Kidney (tissue), 13 donors: ENCODE measurements at regions not wholly inside any gene's neighbourhood (a gene's known extent, or its start where the extent isn't known, plus 50 kb on each side); places are given as distances from the start of the nearest gene placed in this dataset.

Source experiments
- DNase-seq, 5 donors: peaks; one replicate each; pipeline ENCODE4 v3.0.0-alpha.2; 2013 to 2020
- FAIRE-seq: peaks from 2 replicates; lab custom pipeline; 2012; peaks lifted over from hg19 to GRCh38; lab: Jason Lieb, UNC
- H3K27ac ChIP-seq, 2 donors: one replicate each; pipeline ENCODE4 v1.7.0; 2013; ENCODE audit warnings: low read depth in 2 of 2, low read length in 2 of 2, inconsistent platforms in 1 of 2
- H3K27me3 ChIP-seq: one replicate; pipeline ENCODE4 v1.7.1; 2013; ENCODE audit warnings: low read length, inconsistent platforms; ENCODE audit not compliant: control insufficient read depth, insufficient read depth
- H3K36me3 ChIP-seq, 3 donors: one replicate each; pipeline versions ENCODE4 v1.7.0 to v1.7.1; 2013; ENCODE audit warnings: low read length in 3 of 3, control low read depth in 1 of 3, inconsistent platforms in 1 of 3; ENCODE audit not compliant: insufficient read depth in 3 of 3, control insufficient read depth in 2 of 3
- H3K4me1 ChIP-seq, 3 donors: one replicate each; pipeline versions ENCODE4 v1.7.0 to v1.7.1; 2013; ENCODE audit warnings: low read length in 3 of 3, inconsistent platforms in 1 of 3, low read depth in 1 of 3; ENCODE audit not compliant: control insufficient read depth in 2 of 3, insufficient read depth in 2 of 3
- H3K4me3 ChIP-seq, 3 donors: one replicate each; pipeline versions ENCODE4 v1.7.0 to v1.8.1; 2013; ENCODE audit warnings: low read length in 3 of 3, control low read depth in 1 of 3, inconsistent platforms in 1 of 3
- H3K9ac ChIP-seq, 3 donors: one replicate each; pipeline versions ENCODE4 v1.7.0 to v1.7.1; 2013; ENCODE audit warnings: low read length in 3 of 3, control low read depth in 1 of 3, inconsistent platforms in 1 of 3
- H3K9me3 ChIP-seq, 3 donors: one replicate each; pipeline versions ENCODE4 v1.7.0 to v1.7.1; 2013; ENCODE audit warnings: low read length in 3 of 3, control low read depth in 1 of 3, inconsistent platforms in 1 of 3; ENCODE audit not compliant: control insufficient read depth in 2 of 3, insufficient read depth in 1 of 3
- CTCF ChIP-seq: IDR thresholded peaks from 3 replicates; pipeline ENCODE4 v1.5.1; 2012; ENCODE audit warnings: mild to moderate bottlenecking, moderate library complexity, borderline replicate concordance; ENCODE audit not compliant: insufficient read depth; ENCODE audit errors: extremely low read depth
- intact Hi-C: fragments of 100-400 bp; cut with DNase I; formaldehyde crosslinking; loops from one replicate; pipeline ENCODE4 v1.11.1; 2022
- donor health status: control.
- donor health status: control.
- donor health status: control.
- donor health status: control.
- donor health status: control.
- donor health status: DM: yes; HTN: yes; CAD: no.
- donor health status: Normal renal cell carcinoma (clear cell type).

- Histone ChIP-seq H3K4me1 (no peaks in the 10 kb centered on the region), H3K9ac (no peak overlapping the region), H3K4me3 (no peak overlapping the region), H3K36me3 (no peaks in the 10 kb centered on the region), H3K9me3 (peaks cover 0 to 7% (median 0%) of the 10 kb centered on the region in 3 donors), H3K27me3 (no peaks in the 10 kb centered on the region), H3K27ac (no peak overlapping the region)
- no peak for TF ChIP-seq CTCF
- intact Hi-C loops = no loop called here
- FAIRE-seq = no peak
- DNase-seq = no peak
Measured at GRCh38 chr13:97171136-97171535, 51.0 kb upstream of the MBNL2 start.
